ENCODE measurements at regions not wholly inside any gene's neighbourhood (a gene's known extent, or its start where the extent isn't known, plus 50 kb on each side); places are given as distances from the start of the nearest gene placed in this dataset.

GRCh38 chr2:174668075-174668474 is 70.5 kb upstream of the WIPF1 start:
- DNase-seq (ENCODE audit: low read depth), result no peak

GRCh38 chr2:174667250-174667860 is 69.8 kb upstream of the WIPF1 start:
- no peak for DNase-seq (ENCODE audit: low read depth)

GRCh38 chr2:174666845-174667244 is 69.2 kb upstream of the WIPF1 start:
- no peak for DNase-seq (ENCODE audit: low read depth)

- DNase-seq (ENCODE audit: low read depth), result no peak
Observed at GRCh38 chr2:174666312-174666711, 68.7 kb upstream of the WIPF1 start.

GRCh38 chr2:174664084-174664759 is 66.6 kb upstream of the WIPF1 start:
- no peak for DNase-seq (ENCODE audit: low read depth)

GRCh38 chr2:174663550-174663949 is 65.9 kb upstream of the WIPF1 start:
- DNase-seq (ENCODE audit: low read depth), result no peak

- DNase-seq (ENCODE audit: low read depth), result no peak
Observed at GRCh38 chr2:174662859-174663258, 65.3 kb upstream of the WIPF1 start.

- no peak for DNase-seq (ENCODE audit: low read depth)
Observed at GRCh38 chr2:174662459-174662858, 64.9 kb upstream of the WIPF1 start.

- no peak for DNase-seq (ENCODE audit: low read depth)
Observed at GRCh38 chr2:174660984-174661675, 63.5 kb upstream of the WIPF1 start.

- no peak for DNase-seq (ENCODE audit: low read depth)
Observed at GRCh38 chr2:174659069-174659900, 61.7 kb upstream of the WIPF1 start.

GRCh38 chr2:174656676-174657176 is 59.1 kb upstream of the WIPF1 start:
- DNase-seq (ENCODE audit: low read depth), result no peak

GRCh38 chr2:174656035-174656434 is 58.4 kb upstream of the WIPF1 start:
- DNase-seq (ENCODE audit: low read depth), result no peak

- DNase-seq (ENCODE audit: low read depth), result no peak
Observed at GRCh38 chr2:174654419-174654941, 56.9 kb upstream of the WIPF1 start.

- DNase-seq (ENCODE audit: low read depth), result no peak
Observed at GRCh38 chr2:174648896-174649295, 51.3 kb upstream of the WIPF1 start.
